ENCODE measurements at regions not wholly inside any gene's neighbourhood (a gene's known extent, or its start where the extent isn't known, plus 50 kb on each side); places are given as distances from the start of the nearest gene placed in this dataset.

GRCh38 chr13:37216331-37216730 is 110.9 kb upstream of the CSNK1A1L start:
- no peak overlapping the region for H3K4me3 ChIP-seq
- TF ChIP-seq POLR2A (IDR thresholded peaks at IDR 0.05), result no peak
- TF ChIP-seq POLR2AphosphoS5 (IDR thresholded peaks at IDR 0.05), result no peak
- TF ChIP-seq EP300 (IDR thresholded peaks at IDR 0.05), result no peak
- no peak for TF ChIP-seq CTCF (IDR thresholded peaks at IDR 0.05)
- peaks cover 0 to 5% (median 1%) of the 10 kb centered on the region in 4 donors for H3K9me3 ChIP-seq
- H3K4me1 ChIP-seq, result no peaks in the 10 kb centered on the region
- H3K27ac ChIP-seq, result no peak overlapping the region
- intact Hi-C loops (cut with DNase I), result no loop called here
- no peak for DNase-seq
- H3K36me3 ChIP-seq, result no peaks in the 10 kb centered on the region
- 63 to 82% methylated on average over 1 of the region's 1 CpG for WGBS, 2 donors
- no peaks in the 10 kb centered on the region for H3K27me3 ChIP-seq

GRCh38 chr13:37212826-37213225 is 107.4 kb upstream of the CSNK1A1L start:
- no peak overlapping the region for H3K27ac ChIP-seq
- no peaks in the 10 kb centered on the region for H3K36me3 ChIP-seq
- intact Hi-C loops (cut with DNase I), result no loop called here
- WGBS, 2 donors, result 67 to 74% methylated on average over 2 of the region's 2 CpGs
- no peaks in the 10 kb centered on the region for H3K4me1 ChIP-seq
- TF ChIP-seq POLR2AphosphoS5 (IDR thresholded peaks at IDR 0.05) (no peak), EP300 (IDR thresholded peaks at IDR 0.05) (no peak), POLR2A (IDR thresholded peaks at IDR 0.05) (no peak), CTCF (IDR thresholded peaks at IDR 0.05) (no peak)
- H3K4me3 ChIP-seq, result no peak overlapping the region
- no peak for DNase-seq
- no peaks in the 10 kb centered on the region for H3K27me3 ChIP-seq
- peaks cover 0 to 1% (median 0%) of the 10 kb centered on the region in 4 donors for H3K9me3 ChIP-seq

- H3K4me3 ChIP-seq, result no peak overlapping the region
- no peaks in the 10 kb centered on the region for H3K4me1 ChIP-seq
- no peaks in the 10 kb centered on the region for H3K9me3 ChIP-seq
- H3K27me3 ChIP-seq, result no peaks in the 10 kb centered on the region
- WGBS, 2 donors, result 47 to 66% methylated on average over 7 of the region's 7 CpGs
- H3K27ac ChIP-seq, result no peak overlapping the region
- DNase-seq, result no peak
- H3K36me3 ChIP-seq, result no peaks in the 10 kb centered on the region
- TF ChIP-seq POLR2AphosphoS5 (IDR thresholded peaks at IDR 0.05) (no peak), EP300 (IDR thresholded peaks at IDR 0.05) (no peak), POLR2A (IDR thresholded peaks at IDR 0.05) (no peak), CTCF (IDR thresholded peaks at IDR 0.05) (no peak)
- intact Hi-C loops (cut with DNase I), result no loop called here
Measured at GRCh38 chr13:37211487-37211886, 106.0 kb upstream of the CSNK1A1L start.

GRCh38 chr13:37209621-37210580 is 104.4 kb upstream of the CSNK1A1L start:
- H3K4me1 ChIP-seq, result no peaks in the 10 kb centered on the region
- no peaks in the 10 kb centered on the region for H3K27me3 ChIP-seq
- no peak for TF ChIP-seq POLR2AphosphoS5 (IDR thresholded peaks at IDR 0.05)
- TF ChIP-seq POLR2A (IDR thresholded peaks at IDR 0.05), result no peak
- TF ChIP-seq EP300 (IDR thresholded peaks at IDR 0.05), result no peak
- no peak for TF ChIP-seq CTCF (IDR thresholded peaks at IDR 0.05)
- intact Hi-C loops (cut with DNase I), result no loop called here
- WGBS, 2 donors, result 78 to 86% methylated on average over 4 of the region's 4 CpGs
- no peaks in the 10 kb centered on the region for H3K9me3 ChIP-seq
- H3K4me3 ChIP-seq, result no peak overlapping the region
- no peak for DNase-seq
- H3K36me3 ChIP-seq, result no peaks in the 10 kb centered on the region
- no peak overlapping the region for H3K27ac ChIP-seq

Data from sigmoid colon (tissue), 6 donors.